ENCODE measurements at regions not wholly inside any gene's neighbourhood (a gene's known extent, or its start where the extent isn't known, plus 50 kb on each side); places are given as distances from the start of the nearest gene placed in this dataset.

DNA sequence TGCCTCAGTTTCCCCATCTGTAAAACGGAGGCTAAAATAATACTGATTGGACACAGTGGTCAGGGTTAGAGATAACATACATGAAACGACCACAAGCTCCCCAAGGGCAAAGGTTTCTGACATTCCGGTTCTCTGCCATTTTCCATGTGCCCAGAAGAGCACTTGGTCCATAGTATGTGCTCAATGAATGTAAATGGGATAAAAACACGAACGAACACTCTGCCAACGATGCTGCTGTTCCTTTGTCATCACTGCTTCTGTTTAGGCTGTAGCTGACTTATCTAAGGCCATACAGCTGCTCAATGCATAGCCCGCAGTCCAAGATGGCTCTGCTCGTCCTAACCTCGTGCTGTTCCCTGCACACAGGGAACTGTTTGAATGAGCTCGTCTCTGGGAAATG lies 102.0 kb downstream of the RMI2 start:
- 43% methylated on average over 10 of the region's 10 CpGs for WGBS (ENCODE audit: insufficient coverage, insufficient replicate concordance, low lambda C conversion rate, missing lambda C conversion rate)
- Histone ChIP-seq H3K4me3 (no peak overlapping the region), H3K79me2 (ENCODE audit: control insufficient read depth, insufficient read depth, low read length) (no peaks in the 10 kb centered on the region), H3K27ac (ENCODE audit: control insufficient read depth, insufficient read depth) (no peak overlapping the region), H2AFZ (ENCODE audit: control insufficient read depth, low read depth, low read length) (no peak overlapping the region), H3K9me3 (replicated peaks; ENCODE audit: control insufficient read depth, insufficient read depth, low read length) (no peaks in the 10 kb centered on the region), H3K4me2 (ENCODE audit: control insufficient read depth, insufficient read depth) (no peak overlapping the region), H3K27me3 (replicated peaks in 1 of 2; ENCODE audit: control insufficient read depth in 2 of 2, insufficient read depth in 2 of 2, low read length in 1 of 2) (no peaks in the 10 kb centered on the region), H4K20me1 (ENCODE audit: control insufficient read depth, insufficient read depth) (no peaks in the 10 kb centered on the region), H3K9ac (ENCODE audit: control insufficient read depth, insufficient read depth, low read length) (no peak overlapping the region), H3K36me3 (ENCODE audit: control insufficient read depth in 2 of 2, insufficient read depth in 2 of 2, low read length in 1 of 2) (no peaks in the 10 kb centered on the region), H3K4me1 (ENCODE audit: control insufficient read depth, insufficient read depth, low read length) (no peaks in the 10 kb centered on the region)
- no peak for DNase-seq (ENCODE audit: low read depth, low spot score)
- ATAC-seq, result no peak
- in situ Hi-C loops (cut with MboI), result no loop called here
- no TSS peak for BruUV-seq (replicated peaks)
- ChIA-PET POLR2A (interaction anchor here (0.6 kb wide), 1 partner anchor 462 kb away, joined by 3 read pairs; no protein-coding TSS in a partner anchor), RAD21 (ENCODE audit: unreplicated experiment) (no interaction called here), CTCF (interaction anchor here (1.0 to 1.3 kb wide), 3 partner anchors 30 to 51 kb away, joined by 3 read pairs; no protein-coding TSS in a partner anchor), SMC1A (ENCODE audit: uncharacterized antibody, unreplicated experiment) (no interaction called here)
- TF ChIP-seq HDAC6 (IDR thresholded peaks at IDR 0.05; ENCODE audit: unreplicated experiment), result no peak
- TF ChIP-seq PML (IDR thresholded peaks at IDR 0.05; ENCODE audit: low read length), result no peak
- TF ChIP-seq BACH1 (IDR thresholded peaks at IDR 0.05; ENCODE audit: borderline replicate concordance), result no peak
- no peak for TF ChIP-seq IKZF1 (conservative IDR thresholded peaks at IDR 0.05)
- TF ChIP-seq TAF1 (IDR thresholded peaks at IDR 0.05; ENCODE audit: borderline replicate concordance, low read depth, low read length), result no peak
- TF ChIP-seq, protein P1, sequence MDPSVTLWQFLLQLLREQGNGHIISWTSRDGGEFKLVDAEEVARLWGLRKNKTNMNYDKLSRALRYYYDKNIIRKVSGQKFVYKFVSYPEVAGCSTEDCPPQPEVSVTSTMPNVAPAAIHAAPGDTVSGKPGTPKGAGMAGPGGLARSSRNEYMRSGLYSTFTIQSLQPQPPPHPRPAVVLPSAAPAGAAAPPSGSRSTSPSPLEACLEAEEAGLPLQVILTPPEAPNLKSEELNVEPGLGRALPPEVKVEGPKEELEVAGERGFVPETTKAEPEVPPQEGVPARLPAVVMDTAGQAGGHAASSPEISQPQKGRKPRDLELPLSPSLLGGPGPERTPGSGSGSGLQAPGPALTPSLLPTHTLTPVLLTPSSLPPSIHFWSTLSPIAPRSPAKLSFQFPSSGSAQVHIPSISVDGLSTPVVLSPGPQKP (IDR thresholded peaks at IDR 0.05; ENCODE audit: low read depth, low read length), result no peak
- no peak for TF ChIP-seq POLR2AphosphoS5 (IDR thresholded peaks at IDR 0.05; ENCODE audit: low read length)
- TF ChIP-seq YY1 (IDR thresholded peaks at IDR 0.05; ENCODE audit: low read depth, low read length), result no peak
- FAIRE-seq, result no peak
- intact Hi-C loops (cut with micrococcal nuclease; ENCODE audit: unreplicated experiment), result no loop called here

DNA sequence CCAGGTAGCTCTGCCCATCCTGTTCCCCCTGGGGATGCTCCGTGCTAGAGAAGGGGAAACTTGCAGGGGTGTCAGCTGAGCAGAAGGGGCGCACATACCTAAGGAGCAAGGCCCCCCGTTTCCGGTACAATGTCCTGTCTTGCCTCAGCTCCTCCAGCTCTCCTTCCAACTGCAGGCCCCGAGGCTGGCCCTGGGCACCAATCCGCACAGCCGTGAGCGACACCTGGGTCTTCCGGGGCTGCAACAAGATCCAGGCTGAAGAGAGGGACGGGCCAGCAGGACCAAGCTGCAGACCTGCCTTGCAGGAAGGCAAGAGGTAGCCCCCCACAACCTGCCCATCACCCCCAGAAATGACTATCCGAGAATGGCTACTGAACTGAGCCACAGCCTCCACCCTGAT lies 102.6 kb downstream of the RMI2 start:
- intact Hi-C loops (cut with micrococcal nuclease; ENCODE audit: unreplicated experiment), result no loop called here
- BruUV-seq (replicated peaks), result no TSS peak
- Histone ChIP-seq H3K4me1 (ENCODE audit: control insufficient read depth, insufficient read depth, low read length) (no peaks in the 10 kb centered on the region), H3K4me2 (ENCODE audit: control insufficient read depth, insufficient read depth) (no peak overlapping the region), H3K9ac (ENCODE audit: control insufficient read depth, insufficient read depth, low read length) (no peak overlapping the region), H3K36me3 (ENCODE audit: control insufficient read depth in 2 of 2, insufficient read depth in 2 of 2, low read length in 1 of 2) (no peaks in the 10 kb centered on the region), H3K27ac (ENCODE audit: control insufficient read depth, insufficient read depth) (no peak overlapping the region), H3K27me3 (replicated peaks in 1 of 2; ENCODE audit: control insufficient read depth in 2 of 2, insufficient read depth in 2 of 2, low read length in 1 of 2) (no peaks in the 10 kb centered on the region; a peak in 1 of 4 replicates), H3K79me2 (ENCODE audit: control insufficient read depth, insufficient read depth, low read length) (no peaks in the 10 kb centered on the region), H3K4me3 (no peak overlapping the region), H4K20me1 (ENCODE audit: control insufficient read depth, insufficient read depth) (no peaks in the 10 kb centered on the region), H2AFZ (ENCODE audit: control insufficient read depth, low read depth, low read length) (no peak overlapping the region), H3K9me3 (replicated peaks; ENCODE audit: control insufficient read depth, insufficient read depth, low read length) (no peaks in the 10 kb centered on the region)
- ChIA-PET POLR2A (interaction anchor here (0.6 kb wide), 1 partner anchor 462 kb away, joined by 3 read pairs; no protein-coding TSS in a partner anchor), CTCF (interaction anchor here (1.0 to 1.3 kb wide), 5 partner anchors 31 to 84 kb away, joined by 3 to 4 read pairs (median 3); no protein-coding TSS in a partner anchor), SMC1A (ENCODE audit: uncharacterized antibody, unreplicated experiment) (no interaction called here), RAD21 (ENCODE audit: unreplicated experiment) (no interaction called here)
- FAIRE-seq (no peak), DNase-seq (ENCODE audit: low read depth, low spot score) (no peak), ATAC-seq (no peak)
- 38% methylated on average over 10 of the region's 11 CpGs for WGBS (ENCODE audit: insufficient coverage, insufficient replicate concordance, low lambda C conversion rate, missing lambda C conversion rate)
- in situ Hi-C loops (cut with MboI), result no loop called here
- TF ChIP-seq RFX5 (IDR thresholded peaks at IDR 0.05; ENCODE audit: low read depth, low read length), result no peak
- no peak for TF ChIP-seq ZNF24 (IDR thresholded peaks at IDR 0.05)
- no peak for TF ChIP-seq KDM1A (IDR thresholded peaks at IDR 0.05; ENCODE audit: borderline replicate concordance)
- no peak for TF ChIP-seq MEF2A (IDR thresholded peaks at IDR 0.05; ENCODE audit: insufficient read depth, low read depth, low read length)
- TF ChIP-seq CHD4 (IDR thresholded peaks at IDR 0.05), result no peak
- TF ChIP-seq CBFB (IDR thresholded peaks at IDR 0.05; ENCODE audit: low read depth), result no peak
- TF ChIP-seq ZNF274 (IDR thresholded peaks at IDR 0.05; ENCODE audit: insufficient read depth, insufficient read length), result no peak
- TF ChIP-seq POLR2A (IDR thresholded peaks at IDR 0.05; ENCODE audit: low read depth, low read length), result no peak
- TF ChIP-seq HDAC2 (IDR thresholded peaks at IDR 0.05), result no peak
- no peak for TF ChIP-seq TCF3 (IDR thresholded peaks at IDR 0.05; ENCODE audit: borderline replicate concordance, insufficient read depth, low read depth, low read length)

Measured in GM12878 (cell line).